K562 (cell line): ENCODE measurements at regions not wholly inside any gene's neighbourhood (a gene's known extent, or its start where the extent isn't known, plus 50 kb on each side); places are given as distances from the start of the nearest gene placed in this dataset.
A peak's percentile ranks its signal among the peaks of the same experiment; 100 is the strongest.

Experiments
- ATAC-seq: fragments of 200-7000 bp; cut with Tn5 transposase; 3 replicates; pipeline ENCODE4 v1.9.1; 2020; ENCODE audit warnings: moderate library complexity
- BruUV-seq: library from RNA; stranded (reverse); fragments of 400-500 nt; replicated peaks from 2 replicates; lab custom pipeline; 2021; lab: Mats Ljungman, UMichigan
- CTCF ChIA-PET: fragments of 300-600 bp; formaldehyde crosslinking; extraction: SDS; loops from one replicate; lab custom pipeline; 2021; ENCODE audit warnings: low intra/inter-chr PET ratio; lab: Yijun Ruan, JAX
- POLR2A ChIA-PET: fragments of 300-600, 350-650 bp; sonication (Branson Sonifier 250); formaldehyde crosslinking; extraction: SDS; loops from one replicate; lab custom pipeline; 2021; ENCODE audit warnings: antibody characterized with exemption, inconsistent platforms; lab: Yijun Ruan, JAX
- DNase-seq, 4 experiments: peaks; one replicate each; pipeline versions ENCODE4 v3.0.0 to v3.0.0-alpha.2; 2011 to 2018; ENCODE audit warnings: low spot score in 3 of 4, mixed read lengths in 3 of 4; ENCODE audit errors: extremely low read depth in 1 of 4
- FAIRE-seq: peaks from 2 replicates; lab custom pipeline; 2011; peaks lifted over from hg19 to GRCh38; lab: Jason Lieb, UNC
- H2AFZ ChIP-seq: 2 replicates; pipeline ENCODE4 v1.6.0; 2011; ENCODE audit warnings: low read depth, low read length, control low read depth, inconsistent platforms
- H3K27ac ChIP-seq: fragments of 200-600 bp; 3 replicates; pipeline ENCODE4 v1.8.0; 2011; ENCODE audit warnings: low read depth, mild to moderate bottlenecking, control low read depth, inconsistent platforms, low read length, moderate library complexity, mixed read lengths; ENCODE audit errors: extremely low read depth
- H3K27me3 ChIP-seq, 2 experiments: fragments of 300-600 bp in 1 of 2; 2 replicates in 1 of 2; 3 replicates in 1 of 2; pipeline versions ENCODE4 v1.6.0 to v1.8.0; 2011; ENCODE audit warnings: inconsistent platforms in 2 of 2, low read length in 2 of 2, mild to moderate bottlenecking in 1 of 2, mixed read lengths in 1 of 2, moderate library complexity in 1 of 2; ENCODE audit not compliant: control insufficient read depth in 2 of 2, insufficient read depth in 2 of 2
- H3K36me3 ChIP-seq: fragments of 300-600 bp; 3 replicates; pipeline ENCODE4 v1.8.0; 2011; ENCODE audit warnings: mild to moderate bottlenecking, low read length, inconsistent platforms; ENCODE audit not compliant: control insufficient read depth, insufficient read depth
- H3K4me1 ChIP-seq, 2 experiments: fragments of 200-600 bp in 1 of 2; replicated peaks in 1 of 2; 2 replicates in 1 of 2; 3 replicates in 1 of 2; pipeline versions ENCODE4 v1.5.1 to v1.8.0; 2011; ENCODE audit warnings: inconsistent platforms in 2 of 2, low read length in 2 of 2, mild to moderate bottlenecking in 1 of 2, mixed read lengths in 1 of 2, moderate library complexity in 1 of 2; ENCODE audit not compliant: control insufficient read depth in 2 of 2, insufficient read depth in 2 of 2
- H3K4me2 ChIP-seq: 2 replicates; pipeline ENCODE4 v1.6.1; 2011; ENCODE audit warnings: low read length, control low read depth, inconsistent platforms, mixed read lengths; ENCODE audit not compliant: insufficient read depth
- H3K4me3 ChIP-seq: fragments of 200-600 bp; sonication (generic), shearing (Covaris generic); 2 replicates; pipeline ENCODE4 v1.5.1; 2016; ENCODE audit warnings: control low read depth, inconsistent platforms
- H3K79me2 ChIP-seq: fragments of 200-600 bp; 3 replicates; pipeline ENCODE4 v1.8.0; 2011; ENCODE audit warnings: low read length, inconsistent platforms; ENCODE audit not compliant: control insufficient read depth, insufficient read depth
- H3K9ac ChIP-seq, 2 experiments: 2 replicates each; pipeline versions ENCODE4 v1.6.0 to v1.6.1; 2011; ENCODE audit warnings: low read depth in 2 of 2, low read length in 2 of 2, control low read depth in 1 of 2, inconsistent platforms in 1 of 2, mild to moderate bottlenecking in 1 of 2, mixed read lengths in 1 of 2; ENCODE audit not compliant: insufficient read depth in 1 of 2
- H3K9me1 ChIP-seq: one replicate; pipeline ENCODE4 v1.6.0; 2011; ENCODE audit warnings: inconsistent platforms, mild to moderate bottlenecking, low read length, moderate library complexity; ENCODE audit not compliant: control insufficient read depth, insufficient read depth
- H3K9me3 ChIP-seq: replicated peaks from 2 replicates; pipeline ENCODE4 v1.5.1; 2011; ENCODE audit warnings: low read depth, low read length, inconsistent platforms; ENCODE audit not compliant: control insufficient read depth, insufficient read depth
- H4K20me1 ChIP-seq: replicated peaks from 2 replicates; pipeline ENCODE4 v1.6.1; 2011; ENCODE audit warnings: low read length, inconsistent platforms, mixed read lengths; ENCODE audit not compliant: control insufficient read depth, insufficient read depth
- CBFA2T2 ChIP-seq: fragments of 450-650 bp; conservative IDR thresholded peaks from 2 replicates; pipeline ENCODE4 v1.6.1; 2017; ENCODE audit warnings: mild to moderate bottlenecking
- ESRRB ChIP-seq: fragments of 250-450 bp; sonication (Bioruptor Pico); IDR thresholded peaks from 2 replicates; pipeline ENCODE4 v1.5.0; 2020; ENCODE audit warnings: mild to moderate bottlenecking, moderate library complexity, borderline replicate concordance
- GTF2E2 ChIP-seq: fragments of 200-800 bp; sonication (Bioruptor generic); IDR thresholded peaks from 2 replicates; pipeline ENCODE4 v1.6.1; 2016; ENCODE audit warnings: missing genetic modification characterization, missing compliant biosample characterization
- HDAC6 ChIP-seq: IDR thresholded peaks from 2 replicates; pipeline ENCODE4 v1.6.1; 2012; ENCODE audit warnings: low read depth, mild to moderate bottlenecking, control low read depth, inconsistent platforms, low read length, moderate library complexity
- HEY1 ChIP-seq: fragments of 250-450 bp; sonication (Bioruptor Pico); IDR thresholded peaks from 2 replicates; pipeline ENCODE4 v1.5.0; 2020; ENCODE audit warnings: mild to moderate bottlenecking, moderate library complexity, borderline replicate concordance
- HNRNPUL1 ChIP-seq: fragments of 200-400 bp; formaldehyde crosslinking; IDR thresholded peaks from 2 replicates; pipeline ENCODE4 v1.6.1; 2017; ENCODE audit warnings: low read length
- KAT7 ChIP-seq: sonication (generic); formaldehyde crosslinking; IDR thresholded peaks from 2 replicates; pipeline ENCODE4 v1.8.0; 2022; ENCODE audit warnings: missing genetic modification reagents, mild to moderate bottlenecking, borderline replicate concordance
- KHSRP ChIP-seq: fragments of 450-650 bp; IDR thresholded peaks from 2 replicates; pipeline ENCODE4 v1.6.1; 2017
- MAFG ChIP-seq: fragments of 450-650 bp; conservative IDR thresholded peaks from 2 replicates; pipeline ENCODE4 v1.6.1; 2016; ENCODE audit warnings: missing genetic modification characterization, missing compliant biosample characterization
- MEIS2 ChIP-seq: fragments of 450-650 bp; IDR thresholded peaks from 2 replicates; pipeline ENCODE4 v1.6.1; 2014; ENCODE audit warnings: mild to moderate bottlenecking; ENCODE audit not compliant: partially characterized antibody
- NUFIP1 ChIP-seq: fragments of 450-650 bp; IDR thresholded peaks from 2 replicates; pipeline ENCODE4 v1.6.1; 2018; ENCODE audit not compliant: partially characterized antibody
- POLR2G ChIP-seq: fragments of 200-400 bp; formaldehyde crosslinking; IDR thresholded peaks from 2 replicates; pipeline ENCODE4 v1.6.1; 2017; ENCODE audit warnings: low read depth, mild to moderate bottlenecking, antibody characterized with exemption, low read length, moderate library complexity
- SNIP1 ChIP-seq: fragments of 450-650 bp; IDR thresholded peaks from 2 replicates; pipeline ENCODE4 v1.7.1; 2017; ENCODE audit warnings: low read depth, mild to moderate bottlenecking
- SP2 ChIP-seq: IDR thresholded peaks from 2 replicates; pipeline ENCODE4 v1.6.1; 2011; ENCODE audit warnings: mild to moderate bottlenecking, low read depth, low read length, moderate library complexity; ENCODE audit not compliant: poor library complexity, severe bottlenecking; ENCODE audit errors: extremely low read depth
- STAT5A ChIP-seq: IDR thresholded peaks from 2 replicates; pipeline ENCODE4 v1.6.1; 2012; ENCODE audit warnings: low read length, inconsistent platforms, borderline replicate concordance
- TARDBP ChIP-seq: fragments of 450-650 bp; IDR thresholded peaks from 2 replicates; pipeline ENCODE4 v1.6.1; 2016
- ZEB2 ChIP-seq: fragments of 450-650 bp; IDR thresholded peaks from 2 replicates; pipeline ENCODE4 v1.6.1; 2016
- ZNF134 ChIP-seq: fragments of 250-450 bp; sonication (Bioruptor Pico); conservative IDR thresholded peaks from 2 replicates; pipeline ENCODE4 v1.4.0; 2020
- ZNF184 ChIP-seq: sonication (generic); formaldehyde crosslinking; IDR thresholded peaks from 2 replicates; pipeline ENCODE4 v1.5.0; 2020; ENCODE audit warnings: missing genetic modification reagents
- ZNF316 ChIP-seq: fragments of 450-650 bp; IDR thresholded peaks from 2 replicates; pipeline ENCODE4 v1.6.1; 2016
- ZNF431 ChIP-seq: sonication (generic); formaldehyde crosslinking; IDR thresholded peaks from 2 replicates; pipeline ENCODE4 v1.8.0; 2022; ENCODE audit warnings: mild to moderate bottlenecking, missing genetic modification reagents
- WGBS: fragments of 100-300 bp; shearing (Covaris generic); methylation state at CpG from one replicate; pipeline ENCODE4 v1.1.6; 2016; ENCODE audit warnings: low coverage, mixed read lengths; ENCODE audit not compliant: insufficient coverage; ENCODE audit errors: missing lambda C conversion rate; 5-methylcytosine and 5-hydroxymethylcytosine counted together
- in situ Hi-C: fragments of 300-500 bp; cut with MboI; formaldehyde crosslinking; loops from 4 replicates; pipeline ENCODE4 v1.15.0; 2018; ENCODE audit warnings: inconsistent platforms, mixed read lengths
- intact Hi-C: fragments of 100-400 bp; cut with micrococcal nuclease; formaldehyde crosslinking; loops from 2 replicates; pipeline ENCODE4 v1.14.2; 2022
- TF ChIP-seq, protein P1 (sequence below): sonication (generic); formaldehyde crosslinking; IDR thresholded peaks from 2 replicates; pipeline ENCODE4 v1.8.0; 2022; ENCODE audit warnings: mild to moderate bottlenecking, missing genetic modification reagents
- TF ChIP-seq, protein P2 (sequence below): fragments of 450-650 bp; IDR thresholded peaks from 2 replicates; pipeline ENCODE4 v1.6.1; 2016; ENCODE audit warnings: antibody characterized with exemption

GRCh38 chr5:174623018-174623417 lies 101.4 kb upstream of the MSX2 start (continued):
- no peak for TF ChIP-seq TARDBP
- TF ChIP-seq MEIS2 = no peak
- TF ChIP-seq KAT7 = no peak
- TF ChIP-seq ZNF316 = peak; percentile 70
- TF ChIP-seq ZNF134 (CRISPR knock-in tag) = no peak
- TF ChIP-seq POLR2G = no peak
- 0 out of 2 replicates have a peak, but pooled peaks have one; percentile 12 for TF ChIP-seq MAFG
- TF ChIP-seq ZNF431 (CRISPR knock-in tag) = no peak
- TF ChIP-seq GTF2E2 = no peak
- no peak for TF ChIP-seq HDAC6
- TF ChIP-seq STAT5A = no peak
- TF ChIP-seq ZNF184 (CRISPR knock-in tag) = no peak

GRCh38 chr5:174623433-174624019 lies 100.9 kb upstream of the MSX2 start:
- no peak for FAIRE-seq
- BruUV-seq = no TSS peak
- TF ChIP-seq HNRNPUL1 = no peak
- TF ChIP-seq SNIP1 = no peak
- TF ChIP-seq KHSRP = no peak
- no peak for TF ChIP-seq CBFA2T2
- TF ChIP-seq ZEB2 = no peak
- no peak for TF ChIP-seq MAFG
- no peak for TF ChIP-seq SP2
- TF ChIP-seq HEY1 (CRISPR knock-in tag) = no peak
- TF ChIP-seq, protein P1, sequence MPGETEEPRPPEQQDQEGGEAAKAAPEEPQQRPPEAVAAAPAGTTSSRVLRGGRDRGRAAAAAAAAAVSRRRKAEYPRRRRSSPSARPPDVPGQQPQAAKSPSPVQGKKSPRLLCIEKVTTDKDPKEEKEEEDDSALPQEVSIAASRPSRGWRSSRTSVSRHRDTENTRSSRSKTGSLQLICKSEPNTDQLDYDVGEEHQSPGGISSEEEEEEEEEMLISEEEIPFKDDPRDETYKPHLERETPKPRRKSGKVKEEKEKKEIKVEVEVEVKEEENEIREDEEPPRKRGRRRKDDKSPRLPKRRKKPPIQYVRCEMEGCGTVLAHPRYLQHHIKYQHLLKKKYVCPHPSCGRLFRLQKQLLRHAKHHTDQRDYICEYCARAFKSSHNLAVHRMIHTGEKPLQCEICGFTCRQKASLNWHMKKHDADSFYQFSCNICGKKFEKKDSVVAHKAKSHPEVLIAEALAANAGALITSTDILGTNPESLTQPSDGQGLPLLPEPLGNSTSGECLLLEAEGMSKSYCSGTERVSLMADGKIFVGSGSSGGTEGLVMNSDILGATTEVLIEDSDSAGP (CRISPR knock-in tag) = no peak
- no peak for TF ChIP-seq ESRRB (CRISPR knock-in tag)
- TF ChIP-seq NUFIP1 = no peak
- TF ChIP-seq, protein P2, sequence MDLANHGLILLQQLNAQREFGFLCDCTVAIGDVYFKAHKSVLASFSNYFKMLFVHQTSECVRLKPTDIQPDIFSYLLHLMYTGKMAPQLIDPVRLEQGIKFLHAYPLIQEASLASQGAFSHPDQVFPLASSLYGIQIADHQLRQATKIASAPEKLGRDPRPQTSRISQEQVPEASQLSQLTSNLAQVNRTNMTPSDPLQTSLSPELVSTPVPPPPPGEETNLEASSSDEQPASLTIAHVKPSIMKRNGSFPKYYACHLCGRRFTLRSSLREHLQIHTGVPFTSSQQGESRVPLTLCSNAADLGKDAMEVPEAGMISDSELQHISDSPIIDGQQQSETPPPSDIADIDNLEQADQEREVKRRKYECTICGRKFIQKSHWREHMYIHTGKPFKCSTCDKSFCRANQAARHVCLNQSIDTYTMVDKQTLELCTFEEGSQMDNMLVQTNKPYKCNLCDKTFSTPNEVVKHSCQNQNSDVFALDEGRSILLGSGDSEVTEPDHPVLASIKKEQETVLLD = no peak

More at GRCh38 chr5:174623433-174624019, 100.9 kb upstream of the MSX2 start:
- POLR2A ChIA-PET = interaction anchor here (0.7 kb wide), 1 partner anchor 193 kb away, joined by 3 read pairs; no protein-coding TSS in a partner anchor
- H3K9me3 ChIP-seq = no peaks in the 10 kb centered on the region
- intact Hi-C loops = no loop called here
- no peak overlapping the region for H3K4me2 ChIP-seq
- H3K27me3 ChIP-seq = peaks cover 2 to 21% of the 10 kb centered on the region in 2 experiments; a peak in 3 of 5 replicates
- H3K36me3 ChIP-seq = no peaks in the 10 kb centered on the region
- WGBS = 1% methylated on average over 7 of the region's 7 CpGs
- no peaks in the 10 kb centered on the region for H4K20me1 ChIP-seq
- in situ Hi-C loops = no loop called here
- no peak overlapping the region for H2AFZ ChIP-seq
- no peak overlapping the region for H3K27ac ChIP-seq
- DNase-seq (no peak), ATAC-seq (no peak)
- no peak overlapping the region for H3K4me3 ChIP-seq
- CTCF ChIA-PET = no interaction called here
- H3K79me2 ChIP-seq = no peaks in the 10 kb centered on the region
- H3K9ac ChIP-seq = no peak overlapping the region
- H3K4me1 ChIP-seq = no peaks in the 10 kb centered on the region
- no peaks in the 10 kb centered on the region for H3K9me1 ChIP-seq
